ENCODE measurements at regions not wholly inside any gene's neighbourhood (a gene's known extent, or its start where the extent isn't known, plus 50 kb on each side); places are given as distances from the start of the nearest gene placed in this dataset.

DNA sequence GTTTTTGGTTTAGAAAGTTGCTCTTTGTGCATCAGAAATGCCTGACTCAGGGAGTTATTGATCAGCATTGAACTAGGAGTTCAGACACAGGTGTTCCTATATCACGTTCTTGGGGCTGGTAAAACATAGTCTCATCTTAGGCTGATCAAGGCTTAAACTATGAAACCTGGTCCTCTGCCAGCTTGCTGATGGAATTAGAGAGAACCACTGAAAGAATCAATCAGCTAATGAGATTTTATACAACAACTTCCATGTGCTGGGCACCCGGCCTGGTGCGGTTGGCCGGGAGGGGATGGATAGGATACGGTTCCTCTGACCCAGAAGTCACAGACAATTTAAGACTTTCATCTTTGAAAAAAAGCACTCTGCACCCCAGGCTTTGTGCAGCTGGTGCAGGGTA lies 164.9 kb downstream of the RDH14 start:
- no peak overlapping the region for H2BK12ac ChIP-seq (ENCODE audit: insufficient read length, low read depth, low read length)
- H3K36me3 Mint-ChIP-seq (ENCODE audit: insufficient read depth in 1 of 3, low read depth in 3 of 3), result no peaks in the 10 kb centered on the region
- no peak overlapping the region for H3K4me3 Mint-ChIP-seq
- DNase-seq, result no peak
- H3K27me3 ChIP-seq (ENCODE audit: insufficient read depth, low read length), result no peaks in the 10 kb centered on the region
- H3K56ac ChIP-seq (ENCODE audit: insufficient read length, low read depth, low read length), result no peak overlapping the region
- no peak overlapping the region for H3K14ac ChIP-seq (ENCODE audit: insufficient read depth, low read length)
- H4K20me1 ChIP-seq (ENCODE audit: control insufficient read depth, insufficient read depth, insufficient read length), result no peaks in the 10 kb centered on the region
- H3K23ac ChIP-seq (ENCODE audit: insufficient read length, low read depth, low read length), result no peak overlapping the region
- no peak overlapping the region for H2AFZ ChIP-seq (ENCODE audit: low read length)
- H3K27me3 Mint-ChIP-seq (ENCODE audit: low read depth), result no peaks in the 10 kb centered on the region
- H3T11ph ChIP-seq (ENCODE audit: low read length), result no peak overlapping the region
- no peak overlapping the region for H4K91ac ChIP-seq (ENCODE audit: insufficient read length, low read depth, low read length)
- no peaks in the 10 kb centered on the region for H3K79me1 ChIP-seq (ENCODE audit: insufficient read depth, low read depth, low read length, poor library complexity, severe bottlenecking)
- TF ChIP-seq, protein P1, sequence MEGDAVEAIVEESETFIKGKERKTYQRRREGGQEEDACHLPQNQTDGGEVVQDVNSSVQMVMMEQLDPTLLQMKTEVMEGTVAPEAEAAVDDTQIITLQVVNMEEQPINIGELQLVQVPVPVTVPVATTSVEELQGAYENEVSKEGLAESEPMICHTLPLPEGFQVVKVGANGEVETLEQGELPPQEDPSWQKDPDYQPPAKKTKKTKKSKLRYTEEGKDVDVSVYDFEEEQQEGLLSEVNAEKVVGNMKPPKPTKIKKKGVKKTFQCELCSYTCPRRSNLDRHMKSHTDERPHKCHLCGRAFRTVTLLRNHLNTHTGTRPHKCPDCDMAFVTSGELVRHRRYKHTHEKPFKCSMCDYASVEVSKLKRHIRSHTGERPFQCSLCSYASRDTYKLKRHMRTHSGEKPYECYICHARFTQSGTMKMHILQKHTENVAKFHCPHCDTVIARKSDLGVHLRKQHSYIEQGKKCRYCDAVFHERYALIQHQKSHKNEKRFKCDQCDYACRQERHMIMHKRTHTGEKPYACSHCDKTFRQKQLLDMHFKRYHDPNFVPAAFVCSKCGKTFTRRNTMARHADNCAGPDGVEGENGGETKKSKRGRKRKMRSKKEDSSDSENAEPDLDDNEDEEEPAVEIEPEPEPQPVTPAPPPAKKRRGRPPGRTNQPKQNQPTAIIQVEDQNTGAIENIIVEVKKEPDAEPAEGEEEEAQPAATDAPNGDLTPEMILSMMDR (conservative IDR thresholded peaks at IDR 0.05), result no peak
- H3K79me2 ChIP-seq (ENCODE audit: insufficient read depth, low read length), result no peaks in the 10 kb centered on the region
- no peak overlapping the region for H3K27ac ChIP-seq (ENCODE audit: insufficient read length, low read depth, low read length)
- H3K9ac ChIP-seq (ENCODE audit: extremely low read depth, insufficient read length, low read length), result no peak overlapping the region
- H4K8ac ChIP-seq (replicated peaks; ENCODE audit: insufficient read length, low read depth, low read length), result no peak overlapping the region
- H3K27ac Mint-ChIP-seq, result no peak overlapping the region
- no peak overlapping the region for H2BK20ac ChIP-seq (ENCODE audit: low read depth, low read length, poor library complexity, severe bottlenecking)
- no peak overlapping the region for H3K4me2 ChIP-seq (ENCODE audit: insufficient read depth, insufficient read length, low read length)
- H3K9me3 ChIP-seq (ENCODE audit: control insufficient read depth, low read depth, low read length), result no peaks in the 10 kb centered on the region
- H3K4ac ChIP-seq (ENCODE audit: low read depth, low read length), result no peak overlapping the region
- no peak overlapping the region for H2AK5ac ChIP-seq (ENCODE audit: insufficient read length, low read length)
- H3K4me1 Mint-ChIP-seq, result no peaks in the 10 kb centered on the region; a peak in 1 of 4 replicates
- WGBS (ENCODE audit: extremely low coverage, insufficient read length, low lambda C conversion rate), result no CpG with 5 or more reads among the region's 5 CpGs
- H3K23me2 ChIP-seq (ENCODE audit: insufficient read length, low read depth, low read length, poor library complexity, severe bottlenecking), result no peaks in the 10 kb centered on the region
- H2BK15ac ChIP-seq (ENCODE audit: low read depth, low read length), result no peak overlapping the region
- no peak overlapping the region for H4K5ac ChIP-seq (ENCODE audit: insufficient read length, low read depth, low read length)
- no peaks in the 10 kb centered on the region for H3K4me1 ChIP-seq (ENCODE audit: insufficient read depth, low read length)
- H2BK120ac ChIP-seq (ENCODE audit: low read depth, low read length, poor library complexity, severe bottlenecking), result no peak overlapping the region
- H3K18ac ChIP-seq (ENCODE audit: insufficient read length, low read depth, low read length), result no peak overlapping the region
- no peak overlapping the region for H2BK5ac ChIP-seq (ENCODE audit: insufficient read length, low read length)
- no peaks in the 10 kb centered on the region for H3K9me3 Mint-ChIP-seq
